GM12878 (cell line): ENCODE measurements at regions not wholly inside any gene's neighbourhood (a gene's known extent, or its start where the extent isn't known, plus 50 kb on each side); places are given as distances from the start of the nearest gene placed in this dataset.

ENCODE experiments used
- ATAC-seq: fragments of 200-7000 bp; cut with Tn5 transposase; 3 replicates; pipeline ENCODE4 v1.9.1; 2020; ENCODE audit warnings: mild to moderate bottlenecking, moderate library complexity
- BruUV-seq: library from RNA; stranded (reverse); fragments of 400-500 nt; replicated peaks from 2 replicates; lab custom pipeline; 2021; lab: Mats Ljungman, UMichigan
- CTCF ChIA-PET: fragments of 300-600 bp; sonication (Branson Sonifier 250); formaldehyde crosslinking; extraction: SDS; loops from one replicate; lab custom pipeline; 2021; ENCODE audit warnings: inconsistent platforms; lab: Yijun Ruan, JAX
- POLR2A ChIA-PET: fragments of 350-600 bp; formaldehyde crosslinking; extraction: SDS; loops from one replicate; lab custom pipeline; 2021; ENCODE audit warnings: inconsistent platforms; lab: Charles Lee
- RAD21 ChIA-PET: fragments of 300-600 bp; sonication (Branson Sonifier 250); formaldehyde crosslinking; loops from one replicate; lab custom pipeline; 2023; ENCODE audit warnings: antibody characterized with exemption; ENCODE audit not compliant: unreplicated experiment; lab: Charles Lee
- SMC1A ChIA-PET: fragments of 300-600 bp; sonication (Branson Sonifier 250); formaldehyde crosslinking; loops from one replicate; lab custom pipeline; 2023; ENCODE audit not compliant: unreplicated experiment, uncharacterized antibody; lab: Charles Lee
- DNase-seq: peaks from one replicate; pipeline ENCODE4 v3.0.0-alpha.2; 2011; ENCODE audit warnings: low read depth, low spot score
- FAIRE-seq: peaks from 3 replicates; lab custom pipeline; 2011; peaks lifted over from hg19 to GRCh38; lab: Jason Lieb, UNC
- H2AFZ ChIP-seq: 2 replicates; pipeline ENCODE4 v1.6.0; 2011; ENCODE audit warnings: low read depth, low read length, control low read depth; ENCODE audit not compliant: control insufficient read depth
- H3K27ac ChIP-seq: 2 replicates; pipeline ENCODE4 v1.5.1; 2011; ENCODE audit warnings: control low read depth; ENCODE audit not compliant: control insufficient read depth, insufficient read depth
- H3K27me3 ChIP-seq, 2 experiments: replicated peaks in 1 of 2; 2 replicates each; pipeline versions ENCODE4 v1.6.0 to v1.6.1; 2011; ENCODE audit warnings: low read length in 1 of 2; ENCODE audit not compliant: control insufficient read depth in 2 of 2, insufficient read depth in 2 of 2
- H3K36me3 ChIP-seq, 2 experiments: 2 replicates each; pipeline ENCODE4 v1.5.1; 2011; ENCODE audit warnings: low read length in 1 of 2; ENCODE audit not compliant: control insufficient read depth in 2 of 2, insufficient read depth in 2 of 2
- H3K4me1 ChIP-seq: 2 replicates; pipeline ENCODE4 v1.6.1; 2011; ENCODE audit warnings: mild to moderate bottlenecking, low read length, moderate library complexity, mixed read lengths; ENCODE audit not compliant: control insufficient read depth, insufficient read depth
- H3K4me2 ChIP-seq: 2 replicates; pipeline ENCODE4 v1.6.0; 2011; ENCODE audit warnings: control low read depth; ENCODE audit not compliant: control insufficient read depth, insufficient read depth
- H3K4me3 ChIP-seq: fragments of 200-600 bp; sonication (generic); 2 replicates; pipeline ENCODE4 v1.5.1; 2016
- H3K79me2 ChIP-seq: 2 replicates; pipeline ENCODE4 v1.6.0; 2011; ENCODE audit warnings: low read length; ENCODE audit not compliant: control insufficient read depth, insufficient read depth
- H3K9ac ChIP-seq: 2 replicates; pipeline ENCODE4 v1.8.0; 2011; ENCODE audit warnings: low read length, control low read depth, mixed read lengths; ENCODE audit not compliant: control insufficient read depth, insufficient read depth
- H3K9me3 ChIP-seq: replicated peaks from 3 replicates; pipeline ENCODE4 v1.5.1; 2011; ENCODE audit warnings: mild to moderate bottlenecking, low read length; ENCODE audit not compliant: control insufficient read depth, insufficient read depth
- H4K20me1 ChIP-seq: 2 replicates; pipeline ENCODE4 v1.6.0; 2011; ENCODE audit not compliant: control insufficient read depth, insufficient read depth
- HDGF ChIP-seq: fragments of 450-650 bp; IDR thresholded peaks from 2 replicates; pipeline ENCODE4 v1.6.1; 2016; ENCODE audit warnings: antibody characterized with exemption
- IKZF2 ChIP-seq, 2 experiments: fragments of 450-650 bp; IDR thresholded peaks; 2 replicates each; pipeline ENCODE4 v1.6.1; 2017; ENCODE audit warnings: mild to moderate bottlenecking in 2 of 2, moderate library complexity in 2 of 2
- JUNB ChIP-seq: IDR thresholded peaks from 2 replicates; pipeline ENCODE4 v1.6.1; 2016; ENCODE audit warnings: antibody characterized with exemption, mild to moderate bottlenecking
- KAT2A ChIP-seq: conservative IDR thresholded peaks from 2 replicates; pipeline ENCODE4 v1.6.1; 2011; ENCODE audit warnings: low read depth, low read length; ENCODE audit not compliant: control insufficient read depth
- MAX ChIP-seq: IDR thresholded peaks from 2 replicates; pipeline ENCODE4 v1.6.1; 2012; ENCODE audit warnings: low read depth, low read length, improper control_type of control experiment
- MXI1 ChIP-seq: fragments of 150-350 bp; IDR thresholded peaks from 2 replicates; pipeline ENCODE4 v1.6.1; 2011; ENCODE audit warnings: low read depth, mild to moderate bottlenecking, inconsistent platforms, low read length, improper control_type of control experiment
- NFYB ChIP-seq: IDR thresholded peaks from 2 replicates; pipeline ENCODE4 v1.6.1; 2011; ENCODE audit warnings: low read depth, mild to moderate bottlenecking, low read length, improper control_type of control experiment, moderate library complexity; ENCODE audit not compliant: insufficient read depth
- NR2C1 ChIP-seq: fragments of 450-650 bp; IDR thresholded peaks from 2 replicates; pipeline ENCODE4 v1.6.1; 2017; ENCODE audit warnings: antibody characterized with exemption, mild to moderate bottlenecking, moderate library complexity
- POLR2AphosphoS2 ChIP-seq: IDR thresholded peaks from 2 replicates; pipeline ENCODE4 v1.6.1; 2011; ENCODE audit warnings: low read depth, mild to moderate bottlenecking, low read length, improper control_type of control experiment, moderate library complexity
- POU2F2 ChIP-seq: IDR thresholded peaks from 3 replicates; pipeline ENCODE4 v1.6.1; 2011; ENCODE audit warnings: low read depth, mild to moderate bottlenecking, low read length, borderline replicate concordance
- RAD21 ChIP-seq: IDR thresholded peaks from 2 replicates; pipeline ENCODE4 v1.6.1; 2011; ENCODE audit warnings: mild to moderate bottlenecking, low read depth, low read length, moderate library complexity; ENCODE audit not compliant: insufficient read depth
- RFX5 ChIP-seq: IDR thresholded peaks from 2 replicates; pipeline ENCODE4 v1.6.1; 2011; ENCODE audit warnings: low read depth, low read length, improper control_type of control experiment
- ZBTB33 ChIP-seq: fragments of 450-650 bp; IDR thresholded peaks from 2 replicates; pipeline ENCODE4 v1.6.1; 2017; ENCODE audit warnings: mild to moderate bottlenecking
- ZBTB4 ChIP-seq: fragments of 450-650 bp; formaldehyde crosslinking; IDR thresholded peaks from 2 replicates; pipeline ENCODE4 v1.4.0; 2022; ENCODE audit warnings: mild to moderate bottlenecking, moderate library complexity
- ZNF24 ChIP-seq: fragments of 450-650 bp; IDR thresholded peaks from 2 replicates; pipeline ENCODE4 v1.6.1; 2017; ENCODE audit warnings: antibody characterized with exemption, mild to moderate bottlenecking
- ZSCAN29 ChIP-seq: fragments of 450-650 bp; IDR thresholded peaks from 2 replicates; pipeline ENCODE4 v1.6.1; 2017; ENCODE audit warnings: mild to moderate bottlenecking, moderate library complexity
- WGBS: methylation state at CpG from one replicate; pipeline ENCODE4 v1.1.6; 2016; ENCODE audit warnings: low lambda C conversion rate; ENCODE audit not compliant: insufficient replicate concordance, insufficient coverage; ENCODE audit errors: missing lambda C conversion rate; 5-methylcytosine and 5-hydroxymethylcytosine counted together
- in situ Hi-C: fragments of 300-500 bp; cut with MboI; formaldehyde crosslinking; loops from 9 replicates; pipeline ENCODE4 v1.14.3; 2018; ENCODE audit warnings: mixed read lengths
- intact Hi-C: fragments of 100-400 bp; cut with micrococcal nuclease; formaldehyde crosslinking; loops from one replicate; pipeline ENCODE4 v1.14.2; 2022; ENCODE audit not compliant: unreplicated experiment
- TF ChIP-seq, protein P1 (sequence below), 3 experiments: IDR thresholded peaks in 2 of 3; conservative IDR thresholded peaks in 1 of 3; 2 replicates each; pipeline ENCODE4 v1.5.1; 2011; ENCODE audit warnings: low read depth in 3 of 3, low read length in 3 of 3, mild to moderate bottlenecking in 3 of 3, control low read depth in 2 of 3, moderate library complexity in 2 of 3, inconsistent platforms in 1 of 3, mixed read lengths in 1 of 3; ENCODE audit not compliant: control insufficient read depth in 2 of 3, insufficient read depth in 1 of 3; ENCODE audit errors: extremely low read depth in 1 of 3

DNA sequence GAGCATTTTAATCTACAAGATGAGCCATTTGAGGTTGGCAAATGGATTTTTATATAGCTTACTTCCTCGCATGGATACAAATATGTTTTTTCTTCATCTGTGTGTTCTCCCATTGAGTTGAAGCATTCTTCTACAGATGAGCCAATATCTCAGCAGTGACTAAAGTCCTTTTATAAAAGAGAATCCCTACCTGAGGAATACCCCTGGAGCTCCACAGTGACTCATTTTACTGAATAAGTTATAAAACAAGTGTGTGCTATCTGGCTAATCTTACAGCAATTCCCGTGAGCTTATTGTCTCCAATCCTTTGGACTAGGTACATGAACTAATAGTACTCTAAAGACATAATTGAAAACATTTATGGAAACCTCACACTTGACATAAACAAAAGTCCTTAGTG is 354.2 kb upstream of the BCHE start (continued):
- TF ChIP-seq MAX (no peak), KAT2A (no peak), HDGF (no peak), ZBTB4 (CRISPR knock-in tag) (no peak), POU2F2 (no peak), POLR2AphosphoS2 (no peak)
- TF ChIP-seq, protein P1, sequence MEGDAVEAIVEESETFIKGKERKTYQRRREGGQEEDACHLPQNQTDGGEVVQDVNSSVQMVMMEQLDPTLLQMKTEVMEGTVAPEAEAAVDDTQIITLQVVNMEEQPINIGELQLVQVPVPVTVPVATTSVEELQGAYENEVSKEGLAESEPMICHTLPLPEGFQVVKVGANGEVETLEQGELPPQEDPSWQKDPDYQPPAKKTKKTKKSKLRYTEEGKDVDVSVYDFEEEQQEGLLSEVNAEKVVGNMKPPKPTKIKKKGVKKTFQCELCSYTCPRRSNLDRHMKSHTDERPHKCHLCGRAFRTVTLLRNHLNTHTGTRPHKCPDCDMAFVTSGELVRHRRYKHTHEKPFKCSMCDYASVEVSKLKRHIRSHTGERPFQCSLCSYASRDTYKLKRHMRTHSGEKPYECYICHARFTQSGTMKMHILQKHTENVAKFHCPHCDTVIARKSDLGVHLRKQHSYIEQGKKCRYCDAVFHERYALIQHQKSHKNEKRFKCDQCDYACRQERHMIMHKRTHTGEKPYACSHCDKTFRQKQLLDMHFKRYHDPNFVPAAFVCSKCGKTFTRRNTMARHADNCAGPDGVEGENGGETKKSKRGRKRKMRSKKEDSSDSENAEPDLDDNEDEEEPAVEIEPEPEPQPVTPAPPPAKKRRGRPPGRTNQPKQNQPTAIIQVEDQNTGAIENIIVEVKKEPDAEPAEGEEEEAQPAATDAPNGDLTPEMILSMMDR (IDR thresholded peaks at IDR 0.05 in 2 of 3, conservative IDR thresholded peaks at IDR 0.05 in 1 of 3; ENCODE audit: control insufficient read depth in 2 of 3, extremely low read depth in 1 of 3, insufficient read depth in 1 of 3, low read depth in 3 of 3, low read length in 3 of 3): no peak
- TF ChIP-seq, all 136 proteins: peak for 0

GRCh38 chr3:166190360-166190759 is 353.1 kb upstream of the BCHE start:
- in situ Hi-C loops: no loop called here
- ATAC-seq (no peak), DNase-seq (no peak), FAIRE-seq (no peak)
- Histone ChIP-seq H3K4me1 (no peaks in the 10 kb centered on the region), H4K20me1 (no peaks in the 10 kb centered on the region), H3K9me3 (no peaks in the 10 kb centered on the region), H3K79me2 (no peaks in the 10 kb centered on the region), H2AFZ (no peak overlapping the region), H3K27ac (no peak overlapping the region), H3K4me3 (no peak overlapping the region), H3K36me3 (no peaks in the 10 kb centered on the region), H3K4me2 (no peak overlapping the region), H3K9ac (no peak overlapping the region), H3K27me3 (no peaks in the 10 kb centered on the region)
- intact Hi-C loops: no loop called here
- CTCF ChIA-PET: no interaction called here
- BruUV-seq: no TSS peak
- 0% methylated on average over 1 of the region's 1 CpG for WGBS
- RAD21 ChIA-PET: no interaction called here
- SMC1A ChIA-PET: no interaction called here
- POLR2A ChIA-PET: no interaction called here
- TF ChIP-seq ZNF24 (no peak), NFYB (no peak), MXI1 (no peak), ZSCAN29 (no peak), JUNB (no peak), IKZF2 (IDR thresholded peaks at IDR 0.05) (no peak), RFX5 (no peak), RAD21 (no peak), ZBTB33 (no peak), NR2C1 (no peak)
